Skeletal muscle tissue (tissue), 3 donors: ENCODE measurements at regions not wholly inside any gene's neighbourhood (a gene's known extent, or its start where the extent isn't known, plus 50 kb on each side); places are given as distances from the start of the nearest gene placed in this dataset.

ENCODE experiments used
- H3K27ac ChIP-seq: one replicate; pipeline ENCODE4 v1.7.0; 2013; ENCODE audit warnings: mild to moderate bottlenecking, low read depth, low read length, inconsistent platforms
- H3K27me3 ChIP-seq, 3 donors: one replicate each; pipeline ENCODE4 v1.7.0; 2013; ENCODE audit warnings: low read length in 3 of 3; ENCODE audit not compliant: control insufficient read depth in 3 of 3, insufficient read depth in 3 of 3
- H3K36me3 ChIP-seq, 3 donors: one replicate each; pipeline ENCODE4 v1.7.0; 2013; ENCODE audit warnings: low read length in 3 of 3; ENCODE audit not compliant: control insufficient read depth in 3 of 3, insufficient read depth in 3 of 3
- H3K4me1 ChIP-seq, 3 donors: one replicate each; pipeline ENCODE4 v1.7.0; 2013; ENCODE audit warnings: low read length in 3 of 3, mild to moderate bottlenecking in 3 of 3; ENCODE audit not compliant: control insufficient read depth in 3 of 3, insufficient read depth in 3 of 3
- H3K4me3 ChIP-seq, 3 donors: one replicate each; pipeline ENCODE4 v1.7.0; 2013; ENCODE audit warnings: low read length in 3 of 3
- H3K9ac ChIP-seq, 3 donors: one replicate each; pipeline ENCODE4 v1.7.0; 2013; ENCODE audit warnings: low read length in 3 of 3, mild to moderate bottlenecking in 3 of 3, moderate library complexity in 2 of 3, low read depth in 1 of 3
- H3K9me3 ChIP-seq, 3 donors: one replicate each; pipeline ENCODE4 v1.7.0; 2013; ENCODE audit warnings: low read length in 3 of 3; ENCODE audit not compliant: control insufficient read depth in 3 of 3
- donor health status: Osteomylitis.

DNA sequence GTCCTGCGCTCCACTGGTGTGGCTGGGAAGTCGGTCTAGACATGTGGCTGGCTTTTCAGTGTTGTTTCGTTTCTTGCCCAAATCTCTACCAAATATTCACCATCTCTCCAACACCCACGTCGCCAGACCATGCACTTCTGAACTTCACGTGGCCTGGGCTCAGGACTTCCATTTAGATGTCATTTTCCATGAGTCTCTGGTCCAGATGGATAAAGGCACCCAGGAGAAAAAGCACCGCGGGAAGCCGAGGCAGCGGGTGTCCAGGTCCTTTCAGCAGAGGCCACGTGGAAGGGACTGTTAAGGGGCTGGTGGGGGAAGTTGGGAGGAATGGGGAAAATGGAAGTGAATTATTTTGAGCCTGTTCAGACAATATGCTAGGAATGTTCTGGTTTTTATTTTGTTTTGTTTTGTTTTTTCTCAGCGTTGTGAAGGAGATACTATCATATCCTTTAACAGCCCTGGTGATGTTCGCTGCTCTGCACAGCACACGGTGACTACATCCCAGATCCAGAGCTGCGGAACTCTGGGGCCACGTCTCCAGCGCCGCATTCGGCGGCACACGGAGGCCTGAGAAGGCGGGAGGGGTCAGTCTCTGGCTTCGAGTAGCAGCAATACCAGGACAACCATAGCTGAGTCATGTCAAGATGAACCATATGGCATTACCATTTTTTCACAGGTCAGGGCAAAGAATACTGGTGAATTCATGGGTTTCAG lies 230.3 kb downstream of the THBS2 start:
- no peak overlapping the region for H3K9ac ChIP-seq
- H3K4me1 ChIP-seq = no peaks in the 10 kb centered on the region
- no peaks in the 10 kb centered on the region for H3K9me3 ChIP-seq
- H3K27ac ChIP-seq = no peak overlapping the region
- no peaks in the 10 kb centered on the region for H3K36me3 ChIP-seq
- H3K4me3 ChIP-seq = no peak overlapping the region
- H3K27me3 ChIP-seq = peaks cover 0 to 10% (median 3%) of the 10 kb centered on the region in 3 donors

DNA sequence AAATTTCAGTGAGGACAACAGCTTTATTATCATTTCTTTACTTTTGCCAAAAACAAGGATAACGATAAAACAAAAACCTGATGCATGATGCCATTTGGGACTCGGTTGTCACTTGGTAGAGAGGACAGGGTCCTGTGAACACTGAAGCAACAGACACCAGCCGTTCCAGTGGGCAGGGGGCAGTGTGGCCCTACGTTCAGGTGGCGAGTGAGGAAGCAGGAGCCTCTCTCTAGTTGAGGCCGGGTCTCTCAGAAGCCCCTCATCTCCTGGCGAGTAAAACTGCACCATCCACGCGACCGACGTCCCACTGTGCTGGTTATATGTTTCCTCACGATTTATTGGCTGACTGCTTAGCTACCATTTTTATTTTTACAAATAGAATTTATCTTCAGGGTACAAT lies 231.6 kb downstream of the THBS2 start:
- peaks cover 0 to 10% (median 3%) of the 10 kb centered on the region in 3 donors for H3K27me3 ChIP-seq
- H3K36me3 ChIP-seq = no peaks in the 10 kb centered on the region
- H3K27ac ChIP-seq = no peak overlapping the region
- no peak overlapping the region for H3K9ac ChIP-seq
- no peaks in the 10 kb centered on the region for H3K4me1 ChIP-seq
- H3K4me3 ChIP-seq = no peak overlapping the region
- H3K9me3 ChIP-seq = no peaks in the 10 kb centered on the region

DNA sequence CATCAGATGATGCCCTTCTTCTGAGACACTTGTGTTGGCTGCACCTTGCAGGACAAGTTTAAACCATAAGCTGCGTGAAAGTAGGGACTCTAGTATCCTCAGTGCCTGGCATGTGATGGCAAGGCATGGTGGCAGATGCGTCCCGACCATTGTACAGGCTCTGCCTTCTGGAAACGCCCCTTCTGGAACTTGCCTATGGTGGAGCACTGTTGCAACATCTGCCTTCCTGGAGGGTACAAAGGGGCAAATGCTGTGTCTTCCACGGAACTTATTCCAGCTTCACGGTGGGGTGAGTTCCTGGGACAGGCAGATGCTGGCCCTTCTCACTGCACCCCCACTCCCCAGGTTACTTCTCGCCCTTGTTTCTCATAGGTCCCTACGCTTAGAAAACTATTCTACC lies 232.8 kb downstream of the THBS2 start:
- H3K4me3 ChIP-seq = no peak overlapping the region
- H3K9me3 ChIP-seq = no peaks in the 10 kb centered on the region
- H3K27ac ChIP-seq = no peak overlapping the region
- H3K36me3 ChIP-seq = no peaks in the 10 kb centered on the region
- H3K9ac ChIP-seq = no peak overlapping the region
- H3K27me3 ChIP-seq = peaks cover 0 to 10% (median 3%) of the 10 kb centered on the region in 3 donors
- no peaks in the 10 kb centered on the region for H3K4me1 ChIP-seq

DNA sequence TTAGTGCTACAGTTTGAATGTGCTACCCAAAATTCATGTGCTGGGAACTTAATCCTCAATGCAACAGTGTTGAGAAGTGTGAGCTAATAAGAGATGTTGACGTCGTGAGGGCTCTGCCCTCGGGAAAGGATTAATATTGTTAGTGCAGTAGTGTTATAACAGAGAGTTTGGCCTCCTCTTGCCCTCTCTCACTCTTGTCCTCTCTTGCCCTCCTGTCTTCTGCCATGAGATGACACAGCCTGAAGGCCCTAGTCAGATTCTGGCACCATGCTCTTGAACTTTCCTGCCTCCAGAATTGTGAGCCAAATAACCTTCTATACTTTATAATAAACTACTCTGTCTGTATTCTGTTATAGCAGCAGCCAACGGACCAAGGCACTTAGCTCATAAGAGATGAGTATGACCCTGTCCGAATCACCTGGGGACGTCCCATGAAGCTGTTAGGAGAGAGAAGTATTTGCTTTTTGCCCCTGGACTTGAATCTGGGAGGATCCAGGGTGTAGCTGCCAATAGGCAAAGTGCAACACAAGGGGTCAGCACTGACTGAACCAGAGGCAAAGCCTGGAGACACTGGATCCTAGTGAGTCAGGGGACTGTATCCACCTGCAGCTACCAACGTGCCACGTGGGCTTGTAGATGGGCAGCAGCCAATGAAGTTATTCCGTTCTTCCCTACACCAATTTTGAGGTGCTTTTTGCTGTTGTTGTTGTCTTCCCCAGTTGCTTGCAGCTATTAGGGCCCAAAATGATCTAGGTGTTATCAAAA lies 233.7 kb downstream of the THBS2 start:
- Histone ChIP-seq H3K9me3 (no peaks in the 10 kb centered on the region), H3K27ac (no peak overlapping the region), H3K4me3 (no peak overlapping the region), H3K36me3 (no peaks in the 10 kb centered on the region), H3K9ac (no peak overlapping the region), H3K4me1 (no peaks in the 10 kb centered on the region), H3K27me3 (peaks cover 0 to 10% (median 3%) of the 10 kb centered on the region in 3 donors)

DNA sequence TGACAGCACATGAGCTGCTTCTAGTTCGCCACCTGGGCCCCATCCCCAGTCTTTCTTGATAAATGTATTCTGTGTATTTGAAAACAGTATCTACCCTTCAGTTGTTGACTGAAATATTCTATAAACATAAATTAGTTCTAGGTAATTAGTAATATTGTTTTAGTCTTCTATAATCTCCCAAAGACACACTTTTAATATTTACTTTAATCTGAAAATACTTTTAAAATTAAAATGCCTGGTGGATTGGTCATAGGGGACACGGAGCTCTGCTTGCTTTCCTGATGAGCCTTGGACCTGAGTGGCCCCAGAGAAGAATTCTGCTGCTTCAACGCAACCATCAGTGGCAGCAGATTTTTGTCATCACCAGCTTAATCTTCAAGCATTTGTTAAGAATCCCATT lies 234.5 kb downstream of the THBS2 start:
- Histone ChIP-seq H3K9me3 (no peaks in the 10 kb centered on the region), H3K9ac (no peak overlapping the region), H3K4me3 (no peak overlapping the region), H3K36me3 (no peaks in the 10 kb centered on the region), H3K27me3 (peaks cover 0 to 10% (median 3%) of the 10 kb centered on the region in 3 donors), H3K4me1 (no peaks in the 10 kb centered on the region), H3K27ac (no peak overlapping the region)

DNA sequence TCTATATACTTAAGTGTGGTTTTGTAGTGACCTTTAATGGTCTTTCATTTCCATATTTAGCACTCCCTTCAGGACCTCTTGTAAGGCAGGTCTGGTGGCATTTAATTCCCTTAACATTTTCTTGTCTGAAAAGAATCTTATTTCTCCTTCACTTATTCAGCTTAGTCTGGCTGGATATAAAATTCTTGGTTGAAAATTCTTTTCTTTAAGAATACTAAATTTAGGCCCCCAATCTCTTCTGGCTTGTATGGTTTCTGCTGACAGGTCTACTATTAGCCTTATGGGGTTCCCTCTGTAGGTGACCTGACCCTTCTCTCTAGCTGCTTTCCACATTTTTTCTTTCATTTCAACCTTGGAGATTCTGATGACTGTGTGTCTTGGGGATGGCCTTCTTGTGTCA lies 236.9 kb downstream of the THBS2 start:
- Histone ChIP-seq H3K9me3 (no peaks in the 10 kb centered on the region), H3K27me3 (peaks cover 0 to 10% (median 3%) of the 10 kb centered on the region in 3 donors), H3K9ac (no peak overlapping the region), H3K4me1 (no peaks in the 10 kb centered on the region), H3K36me3 (no peaks in the 10 kb centered on the region), H3K4me3 (no peak overlapping the region), H3K27ac (no peak overlapping the region)

DNA sequence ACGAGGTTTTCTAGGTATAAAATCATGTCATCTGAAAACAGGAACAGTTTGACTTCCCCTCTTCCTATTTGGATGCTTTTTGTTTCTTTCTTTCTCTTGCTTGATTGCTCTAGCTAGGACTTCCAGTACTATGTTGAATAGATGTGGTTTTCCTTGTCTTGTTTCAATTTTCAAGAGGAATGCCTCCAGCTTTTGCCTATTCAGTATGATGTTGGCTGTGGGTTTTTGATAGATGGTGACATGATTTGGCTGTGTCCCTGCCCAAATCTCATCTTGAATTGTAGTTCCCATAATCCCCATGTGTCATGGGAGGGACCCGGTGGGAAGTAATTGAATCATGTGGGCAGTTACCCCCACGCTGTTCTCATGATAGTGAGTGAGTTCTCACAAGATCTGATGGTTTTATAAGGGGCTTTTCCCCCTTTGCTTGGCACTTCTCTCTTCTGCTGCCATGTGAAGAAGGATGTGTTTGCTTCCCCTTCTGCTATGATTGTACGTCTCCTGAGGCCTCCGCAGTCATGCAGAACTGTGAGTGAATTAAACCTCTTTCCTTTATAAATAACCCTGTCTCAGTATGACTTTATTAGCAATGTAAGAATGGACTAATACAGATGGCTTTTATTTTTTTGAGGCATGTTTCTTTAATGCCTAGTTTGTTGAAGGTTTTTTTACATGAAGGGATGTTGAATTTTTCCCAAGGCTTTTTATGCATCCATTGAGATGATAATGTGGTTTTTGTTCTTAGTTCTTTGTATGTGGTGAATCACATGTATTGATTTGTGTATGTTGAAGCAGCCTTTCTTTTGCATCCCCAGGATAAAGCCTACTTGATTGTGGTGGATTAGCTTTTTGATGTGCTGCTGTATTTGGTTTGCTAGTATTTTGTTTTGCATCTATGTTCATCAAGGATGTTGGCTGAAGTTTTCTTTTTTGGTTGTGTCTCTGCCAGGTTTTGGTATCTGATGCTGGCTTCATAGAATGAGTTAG lies 239.1 kb downstream of the THBS2 start:
- no peaks in the 10 kb centered on the region for H3K27me3 ChIP-seq
- no peak overlapping the region for H3K4me3 ChIP-seq
- no peak overlapping the region for H3K27ac ChIP-seq
- H3K36me3 ChIP-seq = no peaks in the 10 kb centered on the region
- H3K4me1 ChIP-seq = no peaks in the 10 kb centered on the region
- no peaks in the 10 kb centered on the region for H3K9me3 ChIP-seq
- H3K9ac ChIP-seq = no peak overlapping the region

DNA sequence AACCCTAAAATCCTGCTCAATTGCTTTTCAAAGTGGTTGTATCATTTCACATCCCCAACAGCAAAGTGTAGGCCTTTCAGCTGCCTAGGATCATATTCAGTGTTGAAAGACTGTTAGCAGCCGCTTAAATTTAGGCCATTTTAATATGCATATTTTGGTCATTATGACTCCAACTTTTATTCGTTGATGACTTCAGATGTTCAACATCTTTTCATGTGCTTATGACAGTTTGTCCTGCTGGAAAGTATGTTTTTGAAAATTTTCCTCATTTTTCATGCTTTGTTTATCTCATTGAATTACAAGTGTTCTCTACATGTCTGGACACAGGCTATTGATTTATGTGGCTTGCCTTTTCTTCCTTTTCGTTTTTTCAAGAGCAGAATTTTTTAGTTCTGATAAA lies 244.0 kb downstream of the THBS2 start:
- Histone ChIP-seq H3K9ac (no peak overlapping the region), H3K4me3 (no peak overlapping the region), H3K9me3 (no peaks in the 10 kb centered on the region), H3K27me3 (no peaks in the 10 kb centered on the region), H3K36me3 (no peaks in the 10 kb centered on the region), H3K4me1 (no peaks in the 10 kb centered on the region), H3K27ac (no peak overlapping the region)

DNA sequence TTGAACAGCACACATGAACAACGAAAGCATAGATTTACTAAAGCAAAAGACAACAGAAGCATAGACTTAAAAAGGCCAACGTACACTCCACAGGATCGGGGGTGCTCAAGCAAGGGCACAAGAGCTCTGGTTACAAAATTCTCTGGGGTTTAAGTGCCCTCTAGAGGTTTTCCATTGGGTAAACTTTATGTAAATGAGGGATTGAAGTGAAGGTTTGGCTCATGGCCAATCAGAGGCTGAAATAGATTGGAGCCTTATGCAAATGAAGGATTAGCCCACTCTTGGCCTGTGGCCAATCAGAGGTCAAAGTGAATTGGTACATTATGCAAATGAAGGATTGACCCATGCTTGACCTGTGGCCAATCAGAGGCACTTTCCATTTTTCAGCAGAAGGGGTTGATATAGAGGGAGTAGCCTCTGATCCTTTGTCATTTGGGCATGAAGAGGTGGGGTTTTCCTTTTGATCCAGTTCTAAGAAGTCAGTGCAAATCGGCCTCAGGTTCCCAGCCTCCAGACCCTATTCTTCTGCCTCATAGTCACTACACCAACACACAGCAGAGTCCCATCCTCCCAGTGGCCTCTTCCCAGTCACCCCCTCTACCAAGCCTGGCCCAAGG lies 244.9 kb downstream of the THBS2 start:
- Histone ChIP-seq H3K9ac (no peak overlapping the region), H3K27me3 (no peaks in the 10 kb centered on the region), H3K36me3 (no peaks in the 10 kb centered on the region), H3K9me3 (peaks cover 0 to 3% (median 0%) of the 10 kb centered on the region in 3 donors), H3K27ac (no peak overlapping the region), H3K4me1 (no peaks in the 10 kb centered on the region), H3K4me3 (no peak overlapping the region)
